RWPE2 (cell line): ENCODE measurements at regions not wholly inside any gene's neighbourhood (a gene's known extent, or its start where the extent isn't known, plus 50 kb on each side); places are given as distances from the start of the nearest gene placed in this dataset.

Experiments used
- ATAC-seq: fragments of 200-7000 bp; cut with Tn5 transposase; 3 replicates; pipeline ENCODE4 v1.9.1; 2021; ENCODE audit warnings: low read depth
- DNase-seq: peaks from one replicate; pipeline ENCODE4 v3.0.0-alpha.2; 2020; ENCODE audit warnings: low spot score
- H3K27ac ChIP-seq: fragments of 450-650 bp; 2 replicates; pipeline ENCODE4 v1.5.1; 2017; ENCODE audit warnings: mild to moderate bottlenecking; ENCODE audit not compliant: poor library complexity, severe bottlenecking
- H3K27me3 ChIP-seq: fragments of 250-450 bp; sonication (Bioruptor Pico); 2 replicates; pipeline ENCODE4 v1.5.1; 2021; ENCODE audit warnings: mild to moderate bottlenecking, moderate library complexity; ENCODE audit not compliant: insufficient read depth, poor library complexity, severe bottlenecking
- H3K36me3 ChIP-seq: fragments of 250-450 bp; sonication (Bioruptor Pico); 2 replicates; pipeline ENCODE4 v1.5.1; 2020; ENCODE audit warnings: low read depth, mild to moderate bottlenecking, moderate library complexity
- H3K4me1 ChIP-seq: fragments of 250-450 bp; sonication (Bioruptor Pico); 2 replicates; pipeline ENCODE4 v1.5.1; 2021; ENCODE audit warnings: mild to moderate bottlenecking, moderate library complexity; ENCODE audit not compliant: insufficient read depth, poor library complexity, severe bottlenecking
- H3K4me3 ChIP-seq: fragments of 250-450 bp; sonication (Bioruptor Pico); 2 replicates; pipeline ENCODE4 v1.5.1; 2021; ENCODE audit warnings: mild to moderate bottlenecking, moderate library complexity; ENCODE audit not compliant: severe bottlenecking
- H3K9me3 ChIP-seq: fragments of 250-450 bp; sonication (Bioruptor Pico); 2 replicates; pipeline ENCODE4 v1.5.1; 2021; ENCODE audit warnings: mild to moderate bottlenecking, moderate library complexity; ENCODE audit not compliant: severe bottlenecking
- TF ChIP-seq, protein P1 (sequence below): fragments of 450-650 bp; IDR thresholded peaks from one replicate; pipeline ENCODE4 v1.5.1; 2017; ENCODE audit warnings: mild to moderate bottlenecking, moderate library complexity; ENCODE audit not compliant: poor library complexity, severe bottlenecking

GRCh38 chr19:31105761-31106160 lies 243.5 kb downstream of the TSHZ3 start:
- ATAC-seq (no peak), DNase-seq (no peak)
- H3K27me3 ChIP-seq = no peaks in the 10 kb centered on the region
- no peaks in the 10 kb centered on the region for H3K36me3 ChIP-seq
- no peak overlapping the region for H3K27ac ChIP-seq
- H3K9me3 ChIP-seq = no peaks in the 10 kb centered on the region
- TF ChIP-seq, protein P1, sequence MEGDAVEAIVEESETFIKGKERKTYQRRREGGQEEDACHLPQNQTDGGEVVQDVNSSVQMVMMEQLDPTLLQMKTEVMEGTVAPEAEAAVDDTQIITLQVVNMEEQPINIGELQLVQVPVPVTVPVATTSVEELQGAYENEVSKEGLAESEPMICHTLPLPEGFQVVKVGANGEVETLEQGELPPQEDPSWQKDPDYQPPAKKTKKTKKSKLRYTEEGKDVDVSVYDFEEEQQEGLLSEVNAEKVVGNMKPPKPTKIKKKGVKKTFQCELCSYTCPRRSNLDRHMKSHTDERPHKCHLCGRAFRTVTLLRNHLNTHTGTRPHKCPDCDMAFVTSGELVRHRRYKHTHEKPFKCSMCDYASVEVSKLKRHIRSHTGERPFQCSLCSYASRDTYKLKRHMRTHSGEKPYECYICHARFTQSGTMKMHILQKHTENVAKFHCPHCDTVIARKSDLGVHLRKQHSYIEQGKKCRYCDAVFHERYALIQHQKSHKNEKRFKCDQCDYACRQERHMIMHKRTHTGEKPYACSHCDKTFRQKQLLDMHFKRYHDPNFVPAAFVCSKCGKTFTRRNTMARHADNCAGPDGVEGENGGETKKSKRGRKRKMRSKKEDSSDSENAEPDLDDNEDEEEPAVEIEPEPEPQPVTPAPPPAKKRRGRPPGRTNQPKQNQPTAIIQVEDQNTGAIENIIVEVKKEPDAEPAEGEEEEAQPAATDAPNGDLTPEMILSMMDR = no peak
- H3K4me1 ChIP-seq = no peaks in the 10 kb centered on the region
- H3K4me3 ChIP-seq = no peak overlapping the region

GRCh38 chr19:31104451-31104850 lies 244.8 kb downstream of the TSHZ3 start:
- no peaks in the 10 kb centered on the region for H3K27me3 ChIP-seq
- no peaks in the 10 kb centered on the region for H3K9me3 ChIP-seq
- DNase-seq = no peak

GRCh38 chr19:31103228-31103627 lies 246.0 kb downstream of the TSHZ3 start:
- Histone ChIP-seq H3K4me1 (peaks cover 5% of the 10 kb centered on the region), H3K4me3 (no peak overlapping the region), H3K27me3 (no peaks in the 10 kb centered on the region), H3K27ac (no peak overlapping the region), H3K36me3 (no peaks in the 10 kb centered on the region), H3K9me3 (no peaks in the 10 kb centered on the region)
- ATAC-seq (no peak), DNase-seq (no peak)
- TF ChIP-seq, protein P1 = no peak

More at GRCh38 chr19:31104451-31104850, 244.8 kb downstream of the TSHZ3 start:
- TF ChIP-seq, protein P1 = no peak
- Histone ChIP-seq H3K27ac (no peak overlapping the region), H3K4me1 (peaks cover 4% of the 10 kb centered on the region), H3K4me3 (no peak overlapping the region), H3K36me3 (no peaks in the 10 kb centered on the region)
- ATAC-seq = no peak

GRCh38 chr19:31102674-31103073 lies 246.6 kb downstream of the TSHZ3 start:
- H3K27ac ChIP-seq = no peak overlapping the region
- no peak for DNase-seq
- no peak overlapping the region for H3K4me3 ChIP-seq
- no peaks in the 10 kb centered on the region for H3K9me3 ChIP-seq
- peaks cover 5% of the 10 kb centered on the region for H3K4me1 ChIP-seq
- no peak for ATAC-seq
- H3K27me3 ChIP-seq = no peaks in the 10 kb centered on the region
- H3K36me3 ChIP-seq = no peaks in the 10 kb centered on the region
- TF ChIP-seq, protein P1 = no peak

DNA sequence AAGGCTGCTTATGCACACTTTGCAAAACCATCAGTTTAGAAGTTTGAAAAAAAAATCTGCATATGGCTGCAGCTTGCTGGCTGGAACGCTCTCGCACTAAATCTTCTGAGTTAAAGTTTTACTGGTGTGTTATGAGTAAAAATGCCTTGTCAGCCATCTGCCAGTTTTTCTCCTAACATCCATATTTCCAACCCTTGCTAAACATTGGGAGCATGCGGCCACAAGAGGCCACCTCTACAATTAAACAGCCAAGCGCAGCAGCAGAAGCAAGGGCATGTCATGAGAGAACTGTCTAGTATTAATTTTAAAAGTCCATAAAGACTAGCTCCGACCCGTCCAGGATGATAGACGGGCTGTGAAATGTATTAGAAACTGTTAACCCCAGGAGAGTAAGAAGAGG lies 248.3 kb downstream of the TSHZ3 start:
- no peak for ATAC-seq
- TF ChIP-seq, protein P1 = no peak
- Histone ChIP-seq H3K27me3 (no peaks in the 10 kb centered on the region), H3K9me3 (no peaks in the 10 kb centered on the region), H3K4me1 (peaks cover 5% of the 10 kb centered on the region), H3K36me3 (no peaks in the 10 kb centered on the region), H3K4me3 (no peak overlapping the region), H3K27ac (no peak overlapping the region)
- no peak for DNase-seq
